Liver (tissue), 8 donors: ENCODE measurements at regions not wholly inside any gene's neighbourhood (a gene's known extent, or its start where the extent isn't known, plus 50 kb on each side); places are given as distances from the start of the nearest gene placed in this dataset.
A peak's percentile ranks its signal among the peaks of the same experiment; 100 is the strongest.

Experiments
- DNase-seq: peaks from one replicate; pipeline ENCODE4 v3.0.0-alpha.2; 2017; ENCODE audit warnings: low spot score
- H3K27ac ChIP-seq, 2 donors: one replicate each; pipeline ENCODE4 v1.7.0; 2013; ENCODE audit warnings: inconsistent platforms in 2 of 2, low read length in 2 of 2, control low read depth in 1 of 2, low read depth in 1 of 2, mild to moderate bottlenecking in 1 of 2
- H3K27me3 ChIP-seq, 4 donors: one replicate each; pipeline versions ENCODE4 v1.6.1 to v1.7.0; 2013; ENCODE audit warnings: low read length in 3 of 4, inconsistent platforms in 1 of 4, mild to moderate bottlenecking in 1 of 4, moderate library complexity in 1 of 4; ENCODE audit not compliant: control insufficient read depth in 4 of 4, insufficient read depth in 4 of 4
- H3K36me3 ChIP-seq, 4 donors: one replicate each; pipeline versions ENCODE4 v1.6.1 to v1.7.0; 2013; ENCODE audit warnings: low read length in 3 of 4, mild to moderate bottlenecking in 3 of 4, low read depth in 1 of 4, moderate library complexity in 1 of 4; ENCODE audit not compliant: control insufficient read depth in 4 of 4, insufficient read depth in 3 of 4
- H3K4me1 ChIP-seq, 4 donors: one replicate each; pipeline versions ENCODE4 v1.6.1 to v1.7.0; 2013; ENCODE audit warnings: low read length in 3 of 4, mild to moderate bottlenecking in 3 of 4, moderate library complexity in 1 of 4; ENCODE audit not compliant: control insufficient read depth in 4 of 4, insufficient read depth in 4 of 4
- H3K4me3 ChIP-seq, 3 donors: one replicate each; pipeline versions ENCODE4 v1.6.1 to v1.7.0; 2013; ENCODE audit warnings: low read length in 3 of 3, control low read depth in 1 of 3, low read depth in 1 of 3, mild to moderate bottlenecking in 1 of 3
- H3K9ac ChIP-seq, 2 donors: one replicate each; pipeline ENCODE4 v1.7.0; 2013; ENCODE audit warnings: low read length in 2 of 2, mild to moderate bottlenecking in 2 of 2, moderate library complexity in 2 of 2, control low read depth in 1 of 2, low read depth in 1 of 2
- H3K9me3 ChIP-seq, 4 donors: one replicate each; pipeline versions ENCODE4 v1.6.1 to v1.7.0; 2013; ENCODE audit warnings: low read length in 3 of 4; ENCODE audit not compliant: control insufficient read depth in 4 of 4
- EGR1 ChIP-seq, 2 donors: IDR thresholded peaks; 2 replicates each; pipeline ENCODE4 v1.6.1; 2016 to 2018; ENCODE audit warnings: antibody characterized with exemption in 2 of 2, low read depth in 2 of 2
- FOXA1 ChIP-seq: IDR thresholded peaks from 2 replicates; pipeline ENCODE4 v1.6.1; 2016; ENCODE audit warnings: antibody characterized with exemption
- FOXA2 ChIP-seq: IDR thresholded peaks from 2 replicates; pipeline ENCODE4 v1.6.1; 2016; ENCODE audit warnings: antibody characterized with exemption
- GABPA ChIP-seq, 2 donors: IDR thresholded peaks in 1 of 2; conservative IDR thresholded peaks in 1 of 2; 2 replicates each; pipeline ENCODE4 v1.6.1; 2016; ENCODE audit warnings: antibody characterized with exemption in 2 of 2, mild to moderate bottlenecking in 1 of 2, moderate library complexity in 1 of 2
- HNF4A ChIP-seq, 2 donors: conservative IDR thresholded peaks; 2 replicates each; pipeline ENCODE4 v1.6.1; 2016; ENCODE audit warnings: antibody characterized with exemption in 2 of 2, mild to moderate bottlenecking in 2 of 2
- HNF4G ChIP-seq: IDR thresholded peaks from 2 replicates; pipeline ENCODE4 v1.6.1; 2016; ENCODE audit warnings: antibody characterized with exemption
- NR2F2 ChIP-seq: IDR thresholded peaks from 2 replicates; pipeline ENCODE4 v1.6.1; 2016; ENCODE audit warnings: antibody characterized with exemption
- RXRA ChIP-seq, 2 donors: IDR thresholded peaks; 2 replicates each; pipeline ENCODE4 v1.6.1; 2017 to 2018; ENCODE audit warnings: antibody characterized with exemption in 2 of 2, mild to moderate bottlenecking in 1 of 2
- SP1 ChIP-seq: IDR thresholded peaks from 2 replicates; pipeline ENCODE4 v1.6.1; 2018; ENCODE audit warnings: antibody characterized with exemption, mild to moderate bottlenecking
- TAF1 ChIP-seq: conservative IDR thresholded peaks from 2 replicates; pipeline ENCODE4 v1.6.1; 2016; ENCODE audit warnings: antibody characterized with exemption, mild to moderate bottlenecking
- YY1 ChIP-seq: IDR thresholded peaks from 2 replicates; pipeline ENCODE4 v1.6.1; 2016; ENCODE audit warnings: antibody characterized with exemption, mild to moderate bottlenecking
- WGBS: extraction: QIAGEN DNeasy Blood & Tissue Kit; methylation state at CpG from one replicate; pipeline ENCODE4 v1.1.7; 2013; 5-methylcytosine and 5-hydroxymethylcytosine counted together
- TF ChIP-seq, protein P1 (sequence below): IDR thresholded peaks from 2 replicates; pipeline ENCODE4 v1.6.1; 2016; ENCODE audit warnings: antibody characterized with exemption
- TF ChIP-seq, protein P2 (sequence below): IDR thresholded peaks from 2 replicates; pipeline ENCODE4 v1.6.1; 2016; ENCODE audit warnings: antibody characterized with exemption
- TF ChIP-seq, protein P3 (sequence below): IDR thresholded peaks from 2 replicates; pipeline ENCODE4 v1.6.1; 2016; ENCODE audit warnings: antibody characterized with exemption, mild to moderate bottlenecking
- TF ChIP-seq, protein P4 (sequence below): IDR thresholded peaks from 2 replicates; pipeline ENCODE4 v1.6.1; 2016; ENCODE audit warnings: antibody characterized with exemption
- TF ChIP-seq, protein P5 (sequence below): fragments of 150-350 bp; IDR thresholded peaks from 2 replicates; pipeline ENCODE4 v1.5.1; 2017; ENCODE audit warnings: improper control_type of control experiment, low read depth, low read length; ENCODE audit not compliant: missing input control
- donor health status: healthy.
- donor health status: healthy.
- donor health status: healthy.
- donor health status: healthy.
- donor health status: healthy.

DNA sequence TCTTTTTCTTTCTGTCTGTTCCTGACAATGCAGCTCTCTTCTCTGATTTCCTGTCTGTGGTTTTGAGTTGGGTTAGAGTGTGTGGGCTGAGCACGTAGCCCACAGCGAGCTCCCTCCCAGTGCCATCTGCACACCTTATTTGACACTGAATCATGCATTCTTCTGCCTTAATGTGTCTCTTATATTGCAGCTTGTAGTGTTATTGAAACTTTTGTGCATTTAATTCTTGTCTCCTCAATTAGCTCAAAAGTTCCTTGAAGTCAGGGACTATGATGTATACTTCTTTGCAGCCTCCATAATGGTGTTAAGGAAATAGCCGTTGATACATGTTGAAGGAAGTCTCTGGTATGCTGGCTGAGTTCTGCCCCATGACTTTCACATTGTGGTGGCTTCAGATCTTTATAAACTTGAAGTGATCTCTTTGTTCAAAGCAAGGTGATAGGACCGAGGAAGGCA is 576.2 kb upstream of the CLINT1 start:
- 59% methylated on average over 4 of the region's 4 CpGs for WGBS
- no peak for DNase-seq

DNA sequence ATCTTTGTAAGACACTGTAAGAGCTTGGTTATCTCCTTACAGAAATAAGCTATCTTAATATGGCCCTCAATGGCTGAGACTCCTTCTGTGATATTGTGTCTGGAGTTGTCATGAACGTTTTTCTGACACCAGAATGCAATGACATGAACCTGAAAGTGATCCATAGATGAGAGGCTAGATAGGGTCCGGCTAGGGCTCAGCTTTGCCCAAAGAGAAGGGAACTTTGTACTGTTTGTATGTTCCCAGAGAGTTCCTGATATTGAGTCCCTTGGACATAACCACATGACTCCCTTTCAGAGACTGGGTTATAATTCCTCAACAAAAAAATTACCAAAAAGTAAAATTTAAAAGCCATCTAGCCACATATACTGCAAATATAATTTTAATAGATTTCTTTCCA is 575.8 kb upstream of the CLINT1 start:
- Histone ChIP-seq H3K4me1 (peaks cover 3 to 22% (median 14%) of the 10 kb centered on the region in 4 donors), H3K4me3 (no peak overlapping the region), H3K36me3 (no peaks in the 10 kb centered on the region), H3K9me3 (peaks cover 0 to 5% (median 2%) of the 10 kb centered on the region in 4 donors), H3K27ac (peak overlapping the region in 1 of 2 donors; percentile 43), H3K9ac (no peak overlapping the region), H3K27me3 (no peaks in the 10 kb centered on the region)
- 12% methylated on average over 2 of the region's 2 CpGs for WGBS
- DNase-seq, result no peak
- TF ChIP-seq EGR1 (IDR thresholded peaks at IDR 0.05; ENCODE audit: low read depth in 2 of 2) (no peak), SP1 (peak; percentile 85), YY1 (peak; percentile 64), TAF1 (no peak), GABPA (IDR thresholded peaks at IDR 0.05 in 1 of 2, conservative IDR thresholded peaks at IDR 0.05 in 1 of 2) (no peak), FOXA2 (peak; percentile 5), HNF4G (peak; percentile 70), RXRA (IDR thresholded peaks at IDR 0.05) (peak; percentile 46 to 73), HNF4A (conservative IDR thresholded peaks at IDR 0.05) (peak; percentile 88 to 90)
- TF ChIP-seq, protein P1, sequence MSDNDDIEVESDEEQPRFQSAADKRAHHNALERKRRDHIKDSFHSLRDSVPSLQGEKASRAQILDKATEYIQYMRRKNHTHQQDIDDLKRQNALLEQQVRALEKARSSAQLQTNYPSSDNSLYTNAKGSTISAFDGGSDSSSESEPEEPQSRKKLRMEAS, result peak; percentile 22
- TF ChIP-seq, protein P2, sequence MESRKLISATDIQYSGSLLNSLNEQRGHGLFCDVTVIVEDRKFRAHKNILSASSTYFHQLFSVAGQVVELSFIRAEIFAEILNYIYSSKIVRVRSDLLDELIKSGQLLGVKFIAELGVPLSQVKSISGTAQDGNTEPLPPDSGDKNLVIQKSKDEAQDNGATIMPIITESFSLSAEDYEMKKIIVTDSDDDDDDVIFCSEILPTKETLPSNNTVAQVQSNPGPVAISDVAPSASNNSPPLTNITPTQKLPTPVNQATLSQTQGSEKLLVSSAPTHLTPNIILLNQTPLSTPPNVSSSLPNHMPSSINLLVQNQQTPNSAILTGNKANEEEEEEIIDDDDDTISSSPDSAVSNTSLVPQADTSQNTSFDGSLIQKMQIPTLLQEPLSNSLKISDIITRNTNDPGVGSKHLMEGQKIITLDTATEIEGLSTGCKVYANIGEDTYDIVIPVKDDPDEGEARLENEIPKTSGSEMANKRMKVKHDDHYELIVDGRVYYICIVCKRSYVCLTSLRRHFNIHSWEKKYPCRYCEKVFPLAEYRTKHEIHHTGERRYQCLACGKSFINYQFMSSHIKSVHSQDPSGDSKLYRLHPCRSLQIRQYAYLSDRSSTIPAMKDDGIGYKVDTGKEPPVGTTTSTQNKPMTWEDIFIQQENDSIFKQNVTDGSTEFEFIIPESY, result peak; percentile 60

More for the DNA sequence above, 576.2 kb upstream of the CLINT1 start:
- peak overlapping the region in 1 of 2 donors; percentile 4 for H3K27ac ChIP-seq
- no peaks in the 10 kb centered on the region for H3K36me3 ChIP-seq
- H3K9ac ChIP-seq, result no peak overlapping the region
- no peaks in the 10 kb centered on the region for H3K27me3 ChIP-seq
- H3K4me3 ChIP-seq, result no peak overlapping the region
- TF ChIP-seq FOXA1 (no peak), TAF1 (no peak), NR2F2 (no peak), HNF4A (conservative IDR thresholded peaks at IDR 0.05) (no peak), SP1 (no peak)
- TF ChIP-seq, protein P3, sequence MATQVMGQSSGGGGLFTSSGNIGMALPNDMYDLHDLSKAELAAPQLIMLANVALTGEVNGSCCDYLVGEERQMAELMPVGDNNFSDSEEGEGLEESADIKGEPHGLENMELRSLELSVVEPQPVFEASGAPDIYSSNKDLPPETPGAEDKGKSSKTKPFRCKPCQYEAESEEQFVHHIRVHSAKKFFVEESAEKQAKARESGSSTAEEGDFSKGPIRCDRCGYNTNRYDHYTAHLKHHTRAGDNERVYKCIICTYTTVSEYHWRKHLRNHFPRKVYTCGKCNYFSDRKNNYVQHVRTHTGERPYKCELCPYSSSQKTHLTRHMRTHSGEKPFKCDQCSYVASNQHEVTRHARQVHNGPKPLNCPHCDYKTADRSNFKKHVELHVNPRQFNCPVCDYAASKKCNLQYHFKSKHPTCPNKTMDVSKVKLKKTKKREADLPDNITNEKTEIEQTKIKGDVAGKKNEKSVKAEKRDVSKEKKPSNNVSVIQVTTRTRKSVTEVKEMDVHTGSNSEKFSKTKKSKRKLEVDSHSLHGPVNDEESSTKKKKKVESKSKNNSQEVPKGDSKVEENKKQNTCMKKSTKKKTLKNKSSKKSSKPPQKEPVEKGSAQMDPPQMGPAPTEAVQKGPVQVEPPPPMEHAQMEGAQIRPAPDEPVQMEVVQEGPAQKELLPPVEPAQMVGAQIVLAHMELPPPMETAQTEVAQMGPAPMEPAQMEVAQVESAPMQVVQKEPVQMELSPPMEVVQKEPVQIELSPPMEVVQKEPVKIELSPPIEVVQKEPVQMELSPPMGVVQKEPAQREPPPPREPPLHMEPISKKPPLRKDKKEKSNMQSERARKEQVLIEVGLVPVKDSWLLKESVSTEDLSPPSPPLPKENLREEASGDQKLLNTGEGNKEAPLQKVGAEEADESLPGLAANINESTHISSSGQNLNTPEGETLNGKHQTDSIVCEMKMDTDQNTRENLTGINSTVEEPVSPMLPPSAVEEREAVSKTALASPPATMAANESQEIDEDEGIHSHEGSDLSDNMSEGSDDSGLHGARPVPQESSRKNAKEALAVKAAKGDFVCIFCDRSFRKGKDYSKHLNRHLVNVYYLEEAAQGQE, result no peak
- TF ChIP-seq, protein P2, result no peak
- TF ChIP-seq, protein P1, result no peak
- TF ChIP-seq, protein P4, sequence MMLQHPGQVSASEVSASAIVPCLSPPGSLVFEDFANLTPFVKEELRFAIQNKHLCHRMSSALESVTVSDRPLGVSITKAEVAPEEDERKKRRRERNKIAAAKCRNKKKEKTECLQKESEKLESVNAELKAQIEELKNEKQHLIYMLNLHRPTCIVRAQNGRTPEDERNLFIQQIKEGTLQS, result no peak
- TF ChIP-seq, protein P5, sequence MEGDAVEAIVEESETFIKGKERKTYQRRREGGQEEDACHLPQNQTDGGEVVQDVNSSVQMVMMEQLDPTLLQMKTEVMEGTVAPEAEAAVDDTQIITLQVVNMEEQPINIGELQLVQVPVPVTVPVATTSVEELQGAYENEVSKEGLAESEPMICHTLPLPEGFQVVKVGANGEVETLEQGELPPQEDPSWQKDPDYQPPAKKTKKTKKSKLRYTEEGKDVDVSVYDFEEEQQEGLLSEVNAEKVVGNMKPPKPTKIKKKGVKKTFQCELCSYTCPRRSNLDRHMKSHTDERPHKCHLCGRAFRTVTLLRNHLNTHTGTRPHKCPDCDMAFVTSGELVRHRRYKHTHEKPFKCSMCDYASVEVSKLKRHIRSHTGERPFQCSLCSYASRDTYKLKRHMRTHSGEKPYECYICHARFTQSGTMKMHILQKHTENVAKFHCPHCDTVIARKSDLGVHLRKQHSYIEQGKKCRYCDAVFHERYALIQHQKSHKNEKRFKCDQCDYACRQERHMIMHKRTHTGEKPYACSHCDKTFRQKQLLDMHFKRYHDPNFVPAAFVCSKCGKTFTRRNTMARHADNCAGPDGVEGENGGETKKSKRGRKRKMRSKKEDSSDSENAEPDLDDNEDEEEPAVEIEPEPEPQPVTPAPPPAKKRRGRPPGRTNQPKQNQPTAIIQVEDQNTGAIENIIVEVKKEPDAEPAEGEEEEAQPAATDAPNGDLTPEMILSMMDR, result no peak
- peaks cover 0 to 1% (median under 1%) of the 10 kb centered on the region in 4 donors for H3K9me3 ChIP-seq
- H3K4me1 ChIP-seq, result peaks cover 3 to 22% (median 14%) of the 10 kb centered on the region in 4 donors
